Transverse colon (tissue), 4 donors: ENCODE measurements at regions not wholly inside any gene's neighbourhood (a gene's known extent, or its start where the extent isn't known, plus 50 kb on each side); places are given as distances from the start of the nearest gene placed in this dataset.
"Not testable (repeated sequence)": the region's sequence is repeated elsewhere in the genome, so short reads cannot be mapped to it uniquely, and the experiment has no call there.

ENCODE experiments used
- DNase-seq: peaks from one replicate; pipeline ENCODE4 v3.0.0-alpha.2; 2019
- H3K27ac ChIP-seq, 4 donors: fragments of 200-600 bp; sonication (generic); 2 replicates each; pipeline ENCODE4 v1.5.1; 2016 to 2018; ENCODE audit warnings: inconsistent platforms in 4 of 4
- H3K27me3 ChIP-seq: fragments of 200-600 bp; sonication (generic); 2 replicates; pipeline ENCODE4 v1.5.1; 2017; ENCODE audit warnings: inconsistent platforms
- H3K36me3 ChIP-seq, 4 donors: fragments of 200-600 bp; sonication (generic); 2 replicates each; pipeline ENCODE4 v1.5.1; 2017 to 2019; ENCODE audit warnings: inconsistent platforms in 4 of 4
- H3K4me1 ChIP-seq, 4 donors: fragments of 200-600 bp; sonication (generic); 2 replicates each; pipeline ENCODE4 v1.5.1; 2017 to 2020; ENCODE audit warnings: inconsistent platforms in 4 of 4
- H3K4me3 ChIP-seq, 4 donors: fragments of 200-600 bp; sonication (generic); 1 replicate in 1 of 4; 2 replicates in 3 of 4; pipeline versions ENCODE4 v1.5.1 to v1.6.1; 2017 to 2019; ENCODE audit warnings: inconsistent platforms in 4 of 4
- H3K9me3 ChIP-seq, 2 donors: fragments of 200-600 bp; sonication (generic); 2 replicates each; pipeline ENCODE4 v1.5.1; 2017 to 2019; ENCODE audit warnings: inconsistent platforms in 2 of 2
- EP300 ChIP-seq: sonication (generic); formaldehyde crosslinking; IDR thresholded peaks from one replicate; pipeline ENCODE4 v1.6.1; 2017; ENCODE audit warnings: antibody characterized with exemption, low read depth
- POLR2A ChIP-seq: fragments of 450-650 bp; IDR thresholded peaks from one replicate; pipeline ENCODE4 v1.6.1; 2016; ENCODE audit warnings: antibody characterized with exemption, mild to moderate bottlenecking, moderate library complexity
- POLR2AphosphoS5 ChIP-seq, 3 donors: sonication (generic); formaldehyde crosslinking; IDR thresholded peaks; one replicate each; pipeline ENCODE4 v1.6.1; 2016; ENCODE audit warnings: antibody characterized with exemption in 3 of 3
- WGBS, 2 donors: methylation state at CpG; one replicate each; pipeline ENCODE4 v1.1.5; 2018; ENCODE audit warnings: low coverage in 1 of 2; 5-methylcytosine and 5-hydroxymethylcytosine counted together
- in situ Hi-C, 4 donors: fragments of 200-750 bp; cut with MboI; loops; one replicate each; pipeline versions ENCODE4 v1.15.0 to v1.15.1; 2017; ENCODE audit warnings: low sequenced_read_pairs in 3 of 4, low pct_ligation_motif_present in 1 of 4, low pct_unique_long_range_greater_than_20kb in 1 of 4
- intact Hi-C: fragments of 100-400 bp; cut with DNase I; formaldehyde crosslinking; loops from one replicate; pipeline ENCODE4 v1.15.1; 2023; ENCODE audit warnings: low total_unique reads
- TF ChIP-seq, protein P1 (sequence below), 5 experiments: fragments of 200-600 bp in 3 of 5; fragments of 450-650 bp in 2 of 5; sonication (generic) in 3 of 5; IDR thresholded peaks; 1 replicate in 2 of 5; 2 replicates in 3 of 5; pipeline ENCODE4 v1.5.1; 2016 to 2017; ENCODE audit warnings: antibody characterized with exemption in 5 of 5, inconsistent platforms in 3 of 5, mild to moderate bottlenecking in 2 of 5, moderate library complexity in 1 of 5

DNA sequence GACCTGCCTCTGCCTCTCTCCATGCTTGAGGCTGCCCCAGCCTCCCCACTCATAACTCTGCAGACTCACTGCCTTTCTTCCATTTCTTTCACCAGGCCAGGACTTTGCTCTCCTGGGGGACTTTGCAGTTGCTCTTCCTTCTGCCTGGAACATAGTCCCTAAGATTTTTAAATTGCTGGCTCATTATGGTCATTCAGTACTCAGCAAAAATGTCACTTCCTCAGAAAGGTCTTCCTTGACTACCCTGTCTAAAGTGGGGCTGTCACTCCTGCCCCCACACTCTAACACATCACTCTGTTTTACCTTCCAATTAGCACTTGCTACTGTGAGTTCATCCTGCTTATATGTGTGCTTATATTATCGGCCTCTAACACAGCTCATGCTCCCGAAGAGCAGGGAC is 618.2 kb downstream of the UQCRFS1 start:
- WGBS, 2 donors = 79 to 100% methylated on average over 2 of the region's 2 CpGs
- no peak overlapping the region for H3K27ac ChIP-seq
- in situ Hi-C loops = no loop called here
- DNase-seq = no peak
- no peaks in the 10 kb centered on the region for H3K36me3 ChIP-seq
- H3K27me3 ChIP-seq = no peaks in the 10 kb centered on the region
- H3K4me1 ChIP-seq = no peaks in the 10 kb centered on the region
- no peak for TF ChIP-seq POLR2AphosphoS5 (IDR thresholded peaks at IDR 0.05)
- TF ChIP-seq, protein P1, sequence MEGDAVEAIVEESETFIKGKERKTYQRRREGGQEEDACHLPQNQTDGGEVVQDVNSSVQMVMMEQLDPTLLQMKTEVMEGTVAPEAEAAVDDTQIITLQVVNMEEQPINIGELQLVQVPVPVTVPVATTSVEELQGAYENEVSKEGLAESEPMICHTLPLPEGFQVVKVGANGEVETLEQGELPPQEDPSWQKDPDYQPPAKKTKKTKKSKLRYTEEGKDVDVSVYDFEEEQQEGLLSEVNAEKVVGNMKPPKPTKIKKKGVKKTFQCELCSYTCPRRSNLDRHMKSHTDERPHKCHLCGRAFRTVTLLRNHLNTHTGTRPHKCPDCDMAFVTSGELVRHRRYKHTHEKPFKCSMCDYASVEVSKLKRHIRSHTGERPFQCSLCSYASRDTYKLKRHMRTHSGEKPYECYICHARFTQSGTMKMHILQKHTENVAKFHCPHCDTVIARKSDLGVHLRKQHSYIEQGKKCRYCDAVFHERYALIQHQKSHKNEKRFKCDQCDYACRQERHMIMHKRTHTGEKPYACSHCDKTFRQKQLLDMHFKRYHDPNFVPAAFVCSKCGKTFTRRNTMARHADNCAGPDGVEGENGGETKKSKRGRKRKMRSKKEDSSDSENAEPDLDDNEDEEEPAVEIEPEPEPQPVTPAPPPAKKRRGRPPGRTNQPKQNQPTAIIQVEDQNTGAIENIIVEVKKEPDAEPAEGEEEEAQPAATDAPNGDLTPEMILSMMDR (IDR thresholded peaks at IDR 0.05) = no peak
- no peak for TF ChIP-seq POLR2A
- TF ChIP-seq EP300 = no peak
- no peaks in the 10 kb centered on the region for H3K9me3 ChIP-seq
- no peak overlapping the region for H3K4me3 ChIP-seq
- intact Hi-C loops = no loop called here

DNA sequence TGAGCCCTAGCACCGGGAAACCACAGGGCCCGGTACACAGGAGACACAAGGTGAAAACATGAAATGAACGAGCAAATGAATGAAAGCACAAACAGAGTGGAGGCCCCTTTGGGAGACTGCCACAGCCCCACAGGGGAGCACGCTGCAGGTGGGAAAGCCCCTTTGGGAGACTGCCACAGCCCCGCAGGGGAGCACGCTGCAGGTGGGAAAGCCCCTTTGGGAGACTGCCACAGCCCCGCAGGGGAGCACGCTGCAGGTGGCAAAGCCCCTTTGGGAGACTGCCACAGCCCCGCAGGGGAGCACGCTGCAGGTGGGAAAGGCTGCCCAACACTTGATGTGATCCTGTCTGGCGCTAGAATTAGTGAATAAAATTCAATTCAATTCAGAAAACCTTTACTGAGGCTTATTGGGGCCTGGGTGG is 623.0 kb downstream of the UQCRFS1 start:
- H3K9me3 ChIP-seq, H3K4me3 ChIP-seq, H3K27ac ChIP-seq, DNase-seq, in situ Hi-C loops, H3K4me1 ChIP-seq, H3K36me3 ChIP-seq, intact Hi-C loops, H3K27me3 ChIP-seq: not testable (repeated sequence)
- 60 to 68% methylated on average over 9 to 11 of the region's 11 CpGs for WGBS, 2 donors

GRCh38 chr19:28586474-28586873 is 626.5 kb downstream of the UQCRFS1 start:
- Histone ChIP-seq H3K4me1 (no peaks in the 10 kb centered on the region), H3K27me3 (no peaks in the 10 kb centered on the region), H3K9me3 (no peaks in the 10 kb centered on the region), H3K27ac (no peak overlapping the region), H3K4me3 (no peak overlapping the region), H3K36me3 (no peaks in the 10 kb centered on the region)
- in situ Hi-C loops = no loop called here
- WGBS, 2 donors = 58 to 59% methylated on average over 3 to 7 of the region's 7 CpGs
- DNase-seq = no peak
- TF ChIP-seq POLR2AphosphoS5 (IDR thresholded peaks at IDR 0.05) (no peak), EP300 (no peak), POLR2A (no peak)
- TF ChIP-seq, protein P1 (IDR thresholded peaks at IDR 0.05) = no peak
- intact Hi-C loops = no loop called here

GRCh38 chr19:28585796-28586195 is 627.2 kb downstream of the UQCRFS1 start:
- no peaks in the 10 kb centered on the region for H3K27me3 ChIP-seq
- no peaks in the 10 kb centered on the region for H3K9me3 ChIP-seq
- no peak for TF ChIP-seq EP300
- TF ChIP-seq, protein P1 (IDR thresholded peaks at IDR 0.05) = no peak
- TF ChIP-seq POLR2AphosphoS5 (IDR thresholded peaks at IDR 0.05) = no peak
- TF ChIP-seq POLR2A = no peak
- in situ Hi-C loops (no loop called here), intact Hi-C loops (no loop called here)
- no peaks in the 10 kb centered on the region for H3K36me3 ChIP-seq
- no peaks in the 10 kb centered on the region for H3K4me1 ChIP-seq
- 60 to 67% methylated on average over 1 to 4 of the region's 4 CpGs for WGBS, 2 donors
- H3K27ac ChIP-seq = no peak overlapping the region
- DNase-seq = no peak
- H3K4me3 ChIP-seq = no peak overlapping the region

- intact Hi-C loops (no loop called here), in situ Hi-C loops (no loop called here)
- DNase-seq = no peak
- Histone ChIP-seq H3K9me3 (no peaks in the 10 kb centered on the region), H3K27ac (no peak overlapping the region), H3K27me3 (no peaks in the 10 kb centered on the region), H3K36me3 (no peaks in the 10 kb centered on the region), H3K4me1 (no peaks in the 10 kb centered on the region), H3K4me3 (no peak overlapping the region)
- WGBS, 2 donors = 85% methylated on average over 8 of the region's 8 CpGs; no CpG with 5 or more reads in 1 of the 2 donors
- TF ChIP-seq POLR2A (no peak), POLR2AphosphoS5 (IDR thresholded peaks at IDR 0.05) (no peak), EP300 (no peak)
- TF ChIP-seq, protein P1 (IDR thresholded peaks at IDR 0.05) = no peak
Observed at GRCh38 chr19:28583713-28584112, 629.2 kb downstream of the UQCRFS1 start.
